ENCODE measurements at regions not wholly inside any gene's neighbourhood (a gene's known extent, or its start where the extent isn't known, plus 50 kb on each side); places are given as distances from the start of the nearest gene placed in this dataset.

GRCh38 chr17:77861133-77861695 is 97.3 kb upstream of the TNRC6C start:
- intact Hi-C loops (cut with micrococcal nuclease) (no loop called here), in situ Hi-C loops (cut with MboI) (no loop called here)
- Histone ChIP-seq H3K79me2 (ENCODE audit: control insufficient read depth, insufficient read depth, low read length) (no peaks in the 10 kb centered on the region), H3K9me3 (replicated peaks; ENCODE audit: control insufficient read depth, insufficient read depth, low read depth, low read length) (no peaks in the 10 kb centered on the region), H3K9me1 (ENCODE audit: control insufficient read depth, insufficient read depth, low read length) (no peaks in the 10 kb centered on the region), H3K4me3 (no peak overlapping the region), H3K9ac (ENCODE audit: insufficient read depth in 1 of 2, low read depth in 2 of 2, low read length in 2 of 2) (no peak overlapping the region), H2AFZ (ENCODE audit: low read depth, low read length) (no peak overlapping the region), H3K4me1 (replicated peaks in 1 of 2; ENCODE audit: control insufficient read depth in 2 of 2, insufficient read depth in 2 of 2, low read length in 2 of 2) (peaks cover 0 to 16% of the 10 kb centered on the region in 2 experiments), H3K27ac (ENCODE audit: extremely low read depth, low read depth, low read length) (no peak overlapping the region), H4K20me1 (replicated peaks; ENCODE audit: control insufficient read depth, insufficient read depth, low read length) (no peaks in the 10 kb centered on the region; the same call in 1 of the 2 replicates), H3K4me2 (ENCODE audit: insufficient read depth, low read length) (no peak overlapping the region), H3K36me3 (ENCODE audit: control insufficient read depth, insufficient read depth, low read length) (no peaks in the 10 kb centered on the region), H3K27me3 (ENCODE audit: control insufficient read depth in 2 of 2, insufficient read depth in 2 of 2, low read length in 2 of 2) (peaks cover 14 to 34% of the 10 kb centered on the region in 2 experiments; a peak in 4 of 5 replicates)
- WGBS (ENCODE audit: insufficient coverage, low coverage, missing lambda C conversion rate) = 0% methylated on average over 1 of the region's 1 CpG
- DNase-seq (ENCODE audit: extremely low read depth in 1 of 4, low spot score in 3 of 4) (no peak), ATAC-seq (no peak), FAIRE-seq (no peak)
- no TSS peak for BruUV-seq (replicated peaks)
- POLR2A ChIA-PET = interaction anchor here (0.5 kb wide), 1 partner anchor 38 kb away, joined by 4 read pairs; no protein-coding TSS in a partner anchor
- TF ChIP-seq, protein P1, sequence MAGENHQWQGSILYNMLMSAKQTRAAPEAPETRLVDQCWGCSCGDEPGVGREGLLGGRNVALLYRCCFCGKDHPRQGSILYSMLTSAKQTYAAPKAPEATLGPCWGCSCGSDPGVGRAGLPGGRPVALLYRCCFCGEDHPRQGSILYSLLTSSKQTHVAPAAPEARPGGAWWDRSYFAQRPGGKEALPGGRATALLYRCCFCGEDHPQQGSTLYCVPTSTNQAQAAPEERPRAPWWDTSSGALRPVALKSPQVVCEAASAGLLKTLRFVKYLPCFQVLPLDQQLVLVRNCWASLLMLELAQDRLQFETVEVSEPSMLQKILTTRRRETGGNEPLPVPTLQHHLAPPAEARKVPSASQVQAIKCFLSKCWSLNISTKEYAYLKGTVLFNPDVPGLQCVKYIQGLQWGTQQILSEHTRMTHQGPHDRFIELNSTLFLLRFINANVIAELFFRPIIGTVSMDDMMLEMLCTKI (IDR thresholded peaks at IDR 0.05; ENCODE audit: partially characterized antibody) = no peak
- TF ChIP-seq, protein P2, sequence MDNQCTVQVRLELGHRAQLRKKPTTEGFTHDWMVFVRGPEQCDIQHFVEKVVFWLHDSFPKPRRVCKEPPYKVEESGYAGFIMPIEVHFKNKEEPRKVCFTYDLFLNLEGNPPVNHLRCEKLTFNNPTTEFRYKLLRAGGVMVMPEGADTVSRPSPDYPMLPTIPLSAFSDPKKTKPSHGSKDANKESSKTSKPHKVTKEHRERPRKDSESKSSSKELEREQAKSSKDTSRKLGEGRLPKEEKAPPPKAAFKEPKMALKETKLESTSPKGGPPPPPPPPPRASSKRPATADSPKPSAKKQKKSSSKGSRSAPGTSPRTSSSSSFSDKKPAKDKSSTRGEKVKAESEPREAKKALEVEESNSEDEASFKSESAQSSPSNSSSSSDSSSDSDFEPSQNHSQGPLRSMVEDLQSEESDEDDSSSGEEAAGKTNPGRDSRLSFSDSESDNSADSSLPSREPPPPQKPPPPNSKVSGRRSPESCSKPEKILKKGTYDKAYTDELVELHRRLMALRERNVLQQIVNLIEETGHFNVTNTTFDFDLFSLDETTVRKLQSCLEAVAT (IDR thresholded peaks at IDR 0.05) = no peak
- TF ChIP-seq ZNF124 (CRISPR knock-in tag; IDR thresholded peaks at IDR 0.05) (no peak), SAFB (IDR thresholded peaks at IDR 0.05; ENCODE audit: borderline replicate concordance, low read depth, low read length) (no peak), EGR1 (conservative IDR thresholded peaks at IDR 0.05) (0 out of 2 replicates have a peak, but pooled peaks have one; percentile 6), EHMT2 (IDR thresholded peaks at IDR 0.05) (0 out of 2 replicates have a peak, but pooled peaks have one; percentile 29)
- CTCF ChIA-PET (ENCODE audit: low intra/inter-chr PET ratio) = no interaction called here
